Body of pancreas (tissue), 4 donors: ENCODE measurements at regions not wholly inside any gene's neighbourhood (a gene's known extent, or its start where the extent isn't known, plus 50 kb on each side); places are given as distances from the start of the nearest gene placed in this dataset.

Experiments used
- CTCF ChIP-seq, 7 experiments: fragments of 450-650 bp in 4 of 7; fragments of 200-600 bp in 3 of 7; sonication (generic) in 3 of 7; IDR thresholded peaks; one replicate each; pipeline ENCODE4 v1.5.1; 2016 to 2019; ENCODE audit warnings: antibody characterized with exemption in 7 of 7
- POLR2A ChIP-seq, 3 donors: fragments of 450-650 bp; IDR thresholded peaks; one replicate each; pipeline ENCODE4 v1.6.1; 2016; ENCODE audit warnings: antibody characterized with exemption in 3 of 3, mild to moderate bottlenecking in 2 of 3

- TF ChIP-seq CTCF (IDR thresholded peaks at IDR 0.05) = no peak
- TF ChIP-seq POLR2A (IDR thresholded peaks at IDR 0.05) = no peak
Observed at GRCh38 chr1:219397511-219397910, 215.4 kb downstream of the ZC3H11B start.
